ENCODE measurements at regions not wholly inside any gene's neighbourhood (a gene's known extent, or its start where the extent isn't known, plus 50 kb on each side); places are given as distances from the start of the nearest gene placed in this dataset.

DNA sequence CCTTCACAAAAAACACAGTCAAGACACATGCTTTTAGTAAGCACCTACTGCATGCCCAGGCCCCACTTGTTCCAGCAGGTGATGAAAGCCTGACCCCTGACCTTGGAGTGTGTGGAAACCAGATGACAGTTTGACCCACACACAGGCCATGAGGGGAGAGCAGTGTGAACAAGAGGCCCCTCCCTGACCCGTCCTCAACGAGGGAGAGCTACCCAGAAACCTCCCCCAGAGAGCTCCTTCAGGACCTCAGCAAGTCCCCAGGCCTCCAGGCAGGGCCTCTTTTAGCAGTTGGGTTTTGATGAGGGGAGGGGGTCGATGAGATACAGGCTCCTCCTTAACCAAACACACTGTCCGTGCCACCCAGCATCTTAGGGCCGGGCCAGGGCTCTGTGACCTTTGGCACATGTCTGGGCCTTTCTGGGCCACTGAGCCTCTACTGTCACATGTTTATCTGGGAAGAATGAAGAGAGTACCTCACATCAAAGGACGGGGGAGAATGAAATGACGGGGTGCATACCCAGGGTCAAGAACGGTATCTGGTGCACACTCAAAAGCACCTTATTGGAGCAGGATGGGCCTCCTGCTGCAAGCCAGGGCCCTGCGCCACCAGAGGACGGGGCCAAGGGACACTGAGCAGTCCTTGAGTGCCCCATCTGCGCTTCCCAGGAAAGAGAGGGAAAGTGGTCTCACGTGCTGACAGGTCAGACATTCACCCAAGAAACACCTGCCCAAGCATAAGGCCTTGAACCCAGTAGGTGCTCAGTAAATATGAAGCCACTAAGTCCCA lies 202.6 kb upstream of the ZMIZ1 start:
- DNase-seq (ENCODE audit: extremely low read depth, low read depth, low spot score) = no peak

GRCh38 chr10:78866731-78867554 lies 201.8 kb upstream of the ZMIZ1 start:
- DNase-seq (ENCODE audit: extremely low read depth, low read depth, low spot score) = no peak

DNA sequence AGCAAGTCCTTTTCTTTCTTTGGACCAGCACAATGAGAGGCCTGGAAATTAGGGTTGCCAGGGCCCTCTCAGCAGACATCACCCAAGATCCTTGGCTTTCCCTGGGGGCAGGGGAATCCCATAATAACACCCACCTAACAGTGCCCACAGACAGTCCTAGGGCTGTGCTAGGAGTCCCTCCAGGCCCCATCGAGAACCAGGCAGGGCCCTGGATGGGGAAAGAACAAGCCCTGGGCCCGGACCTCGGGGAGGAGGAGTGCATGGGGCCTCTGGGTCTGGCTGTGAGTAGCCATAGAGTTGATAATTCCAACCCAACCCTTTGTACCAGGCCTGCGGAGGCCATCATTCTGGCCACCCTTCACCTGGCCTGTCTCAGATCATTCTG lies 201.2 kb upstream of the ZMIZ1 start:
- DNase-seq (ENCODE audit: extremely low read depth, low read depth, low spot score) = no peak

DNA sequence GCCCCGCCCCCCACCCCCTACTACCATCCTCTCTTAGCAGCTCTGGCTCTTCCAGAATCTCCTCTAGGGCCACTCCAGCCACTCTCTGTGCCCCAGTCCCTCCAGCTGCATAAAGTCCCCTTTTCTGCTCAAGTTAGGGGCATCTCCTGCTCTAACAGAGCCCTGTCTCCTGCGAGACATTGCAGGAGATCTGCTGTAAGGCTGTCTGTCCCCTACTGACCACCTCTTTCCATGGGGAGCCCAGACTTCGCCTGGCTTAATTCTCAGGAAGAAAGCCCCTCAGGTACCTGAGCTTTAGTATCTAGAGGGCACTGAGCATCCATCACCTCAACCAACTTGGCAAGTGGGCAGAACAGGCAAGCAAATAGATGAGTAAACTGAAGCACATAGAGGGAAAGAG lies 200.7 kb upstream of the ZMIZ1 start:
- DNase-seq (ENCODE audit: extremely low read depth, low read depth, low spot score) = no peak

GRCh38 chr10:78868456-78868855 lies 200.3 kb upstream of the ZMIZ1 start:
- no peak for DNase-seq (ENCODE audit: extremely low read depth, low read depth, low spot score)

- DNase-seq (ENCODE audit: extremely low read depth, low read depth, low spot score) = no peak
Measured at GRCh38 chr10:78868861-78869260, 199.9 kb upstream of the ZMIZ1 start.

GRCh38 chr10:78869508-78870454 lies 199.0 kb upstream of the ZMIZ1 start:
- no peak for DNase-seq (ENCODE audit: extremely low read depth, low read depth, low spot score)

GRCh38 chr10:78870458-78870857 lies 198.3 kb upstream of the ZMIZ1 start:
- DNase-seq (ENCODE audit: extremely low read depth, low read depth, low spot score) = no peak

GRCh38 chr10:78871796-78872195 lies 197.0 kb upstream of the ZMIZ1 start:
- DNase-seq (ENCODE audit: extremely low read depth, low read depth, low spot score) = no peak

DNA sequence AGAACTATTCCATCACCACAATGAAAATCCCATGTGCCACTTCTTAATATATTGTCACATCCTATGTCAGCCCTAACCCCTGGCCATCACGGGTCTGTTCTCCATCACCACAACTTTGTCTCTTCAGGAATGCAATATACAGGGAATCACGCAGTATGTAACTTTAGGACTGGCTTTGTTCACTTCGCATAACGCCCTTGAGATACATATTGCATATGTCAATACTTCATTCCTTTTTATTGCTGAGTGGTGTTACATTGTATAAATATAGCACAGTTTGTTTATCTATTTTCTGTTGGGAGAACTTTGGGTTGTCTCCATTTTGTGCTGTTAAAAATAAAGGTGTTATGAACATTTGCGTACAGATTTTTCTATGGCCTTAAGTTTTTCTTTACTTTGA lies 195.4 kb upstream of the ZMIZ1 start:
- DNase-seq (ENCODE audit: extremely low read depth, low read depth, low spot score) = no peak

DNA sequence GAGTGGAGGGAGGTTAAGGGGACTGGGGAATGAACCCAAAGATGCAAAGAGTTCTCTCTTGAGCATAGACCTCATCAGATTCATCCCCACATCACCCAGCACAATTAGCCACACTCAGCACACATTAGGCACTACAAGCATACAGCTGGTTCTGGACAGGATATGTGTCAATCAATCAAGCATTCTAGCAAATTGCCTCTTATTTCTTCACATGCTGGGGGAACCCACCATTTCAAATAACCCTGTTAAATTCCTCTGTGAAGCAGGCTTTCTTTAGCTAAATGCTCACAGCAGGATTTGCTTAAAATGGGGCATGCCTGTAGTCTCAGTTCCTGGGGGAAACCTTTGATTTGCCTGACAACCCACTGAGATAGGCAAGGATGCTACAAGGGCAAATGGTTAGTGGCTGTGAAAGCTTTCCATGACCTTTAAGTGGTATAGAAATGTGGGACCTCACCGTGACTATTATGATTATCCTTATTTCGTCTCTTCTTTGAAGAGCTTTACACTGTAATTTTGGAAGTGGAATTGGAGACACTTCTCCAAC lies 193.4 kb upstream of the ZMIZ1 start:
- no peak for DNase-seq (ENCODE audit: extremely low read depth, low read depth, low spot score)

- no peak for DNase-seq (ENCODE audit: extremely low read depth, low read depth, low spot score)
Measured at GRCh38 chr10:78875932-78876331, 192.8 kb upstream of the ZMIZ1 start.

GRCh38 chr10:78876449-78876848 lies 192.3 kb upstream of the ZMIZ1 start:
- DNase-seq (ENCODE audit: extremely low read depth, low read depth, low spot score) = no peak

- no peak for DNase-seq (ENCODE audit: extremely low read depth, low read depth, low spot score)
Measured at GRCh38 chr10:78879621-78880020, 189.1 kb upstream of the ZMIZ1 start.

GRCh38 chr10:78886129-78886528 lies 182.6 kb upstream of the ZMIZ1 start:
- no peak for DNase-seq (ENCODE audit: extremely low read depth, low read depth, low spot score)

- no peak for DNase-seq (ENCODE audit: extremely low read depth, low read depth, low spot score)
Measured at GRCh38 chr10:78889536-78890063, 179.2 kb upstream of the ZMIZ1 start.

DNA sequence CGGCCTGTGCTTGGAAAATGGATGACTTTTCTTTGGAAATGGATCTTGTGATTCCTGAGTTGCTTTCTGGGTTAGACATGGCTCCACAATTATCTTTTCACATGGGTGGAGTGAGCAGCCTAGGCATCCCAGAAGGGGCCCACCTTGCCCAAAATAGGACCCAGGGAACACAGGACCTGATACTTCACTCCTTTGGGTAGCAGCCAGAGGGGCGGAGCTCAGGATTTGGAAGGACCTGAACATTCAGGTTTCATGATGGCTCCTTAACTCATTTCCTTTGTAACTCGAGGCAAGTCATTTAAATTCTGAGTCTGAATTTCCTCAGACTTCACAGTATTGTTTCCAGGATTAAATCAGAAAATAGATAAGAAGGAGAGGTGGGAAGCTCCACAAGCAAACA lies 178.3 kb upstream of the ZMIZ1 start:
- no peak for DNase-seq (ENCODE audit: extremely low read depth, low read depth, low spot score)

GRCh38 chr10:78891741-78892140 lies 177.0 kb upstream of the ZMIZ1 start:
- DNase-seq (ENCODE audit: extremely low read depth, low read depth, low spot score) = no peak

DNA sequence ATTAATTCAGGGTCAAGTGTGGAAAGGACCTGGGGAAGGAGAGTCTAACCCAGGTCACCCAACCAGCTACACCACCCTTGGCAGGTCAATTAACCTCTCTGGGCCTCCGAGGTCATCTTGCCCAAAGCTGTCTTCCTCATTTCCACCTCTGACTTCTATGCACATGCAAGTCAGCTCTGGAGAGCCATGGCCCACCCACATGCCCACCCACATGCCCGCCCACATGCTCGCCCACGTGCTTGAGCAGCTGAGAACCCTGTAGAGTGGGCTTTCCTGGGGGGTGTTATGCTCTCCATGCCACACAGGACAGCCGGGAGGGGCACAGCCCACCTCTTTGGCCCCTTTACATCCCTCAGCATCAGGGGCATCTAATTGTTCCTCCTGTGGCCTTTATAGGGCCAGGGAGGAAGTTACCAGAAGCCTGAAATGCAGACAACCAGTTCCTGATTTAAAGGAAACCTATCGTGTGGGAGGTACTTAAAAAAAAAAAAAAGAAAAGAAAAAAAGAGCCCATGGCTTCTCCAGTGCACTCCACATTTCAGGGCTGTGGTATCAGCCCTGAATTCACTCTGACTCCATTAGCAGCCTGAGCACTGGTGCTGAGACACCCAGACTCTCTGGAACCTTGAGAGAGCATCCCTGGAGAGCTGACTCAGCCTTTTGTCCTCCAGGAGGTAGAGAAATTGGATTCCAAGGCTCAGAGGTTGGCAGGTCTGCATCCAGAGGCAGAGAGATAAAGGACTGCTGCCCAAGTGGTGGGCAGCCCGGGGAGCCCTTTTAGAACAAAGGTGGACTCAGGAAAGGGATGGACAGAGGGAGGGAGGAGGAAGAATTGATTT lies 176.2 kb upstream of the ZMIZ1 start:
- no peak for DNase-seq (ENCODE audit: extremely low read depth, low read depth, low spot score)

GRCh38 chr10:78893217-78893616 lies 175.5 kb upstream of the ZMIZ1 start:
- DNase-seq (ENCODE audit: extremely low read depth, low read depth, low spot score) = no peak
